ENCODE measurements at regions not wholly inside any gene's neighbourhood (a gene's known extent, or its start where the extent isn't known, plus 50 kb on each side); places are given as distances from the start of the nearest gene placed in this dataset.

DNA sequence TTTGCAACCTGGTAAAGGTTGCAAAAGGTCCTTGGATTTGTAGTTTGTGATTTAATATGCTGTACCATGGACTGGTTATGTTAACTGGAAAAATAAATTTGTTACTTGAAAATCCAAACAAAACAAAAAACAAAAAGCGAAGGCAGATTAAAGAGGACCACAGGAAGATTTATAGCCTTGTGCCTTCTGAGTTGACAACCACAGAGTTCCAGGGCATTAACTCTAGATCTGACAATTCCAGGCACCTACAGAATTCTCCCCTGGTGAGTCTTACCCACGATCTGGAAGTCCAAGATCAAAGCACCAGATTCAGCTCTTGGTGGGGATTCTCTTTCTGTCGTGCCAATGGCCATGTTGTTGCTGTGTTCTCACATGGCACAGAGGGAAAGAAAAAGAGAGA lies 107.9 kb upstream of the SELENOP start:
- Mint-ChIP-seq H3K4me3 (ENCODE audit: unreplicated experiment) (no peak overlapping the region), H3K36me3 (ENCODE audit: insufficient read depth, unreplicated experiment) (no peaks in the 10 kb centered on the region), H3K27me3 (ENCODE audit: insufficient read depth, unreplicated experiment) (no peaks in the 10 kb centered on the region), H3K9me3 (ENCODE audit: unreplicated experiment) (no peaks in the 10 kb centered on the region), H3K27ac (ENCODE audit: low read depth, unreplicated experiment) (no peak overlapping the region), H3K4me1 (ENCODE audit: insufficient read depth, unreplicated experiment) (no peaks in the 10 kb centered on the region)
- BruUV-seq (replicated peaks) = no TSS peak
- POLR2A ChIA-PET = no interaction called here
- no peak for DNase-seq (ENCODE audit: unreplicated experiment)
- TF ChIP-seq, protein P1, sequence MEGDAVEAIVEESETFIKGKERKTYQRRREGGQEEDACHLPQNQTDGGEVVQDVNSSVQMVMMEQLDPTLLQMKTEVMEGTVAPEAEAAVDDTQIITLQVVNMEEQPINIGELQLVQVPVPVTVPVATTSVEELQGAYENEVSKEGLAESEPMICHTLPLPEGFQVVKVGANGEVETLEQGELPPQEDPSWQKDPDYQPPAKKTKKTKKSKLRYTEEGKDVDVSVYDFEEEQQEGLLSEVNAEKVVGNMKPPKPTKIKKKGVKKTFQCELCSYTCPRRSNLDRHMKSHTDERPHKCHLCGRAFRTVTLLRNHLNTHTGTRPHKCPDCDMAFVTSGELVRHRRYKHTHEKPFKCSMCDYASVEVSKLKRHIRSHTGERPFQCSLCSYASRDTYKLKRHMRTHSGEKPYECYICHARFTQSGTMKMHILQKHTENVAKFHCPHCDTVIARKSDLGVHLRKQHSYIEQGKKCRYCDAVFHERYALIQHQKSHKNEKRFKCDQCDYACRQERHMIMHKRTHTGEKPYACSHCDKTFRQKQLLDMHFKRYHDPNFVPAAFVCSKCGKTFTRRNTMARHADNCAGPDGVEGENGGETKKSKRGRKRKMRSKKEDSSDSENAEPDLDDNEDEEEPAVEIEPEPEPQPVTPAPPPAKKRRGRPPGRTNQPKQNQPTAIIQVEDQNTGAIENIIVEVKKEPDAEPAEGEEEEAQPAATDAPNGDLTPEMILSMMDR (IDR thresholded peaks at IDR 0.05; ENCODE audit: unreplicated experiment) = no peak
- intact Hi-C loops (cut with micrococcal nuclease) = no loop called here
- CTCF ChIA-PET = interaction anchor here (0.6 to 2.0 kb wide), 4 partner anchors 9 to 185 kb away, joined by 3 to 9 read pairs (median 4); no protein-coding TSS in a partner anchor

DNA sequence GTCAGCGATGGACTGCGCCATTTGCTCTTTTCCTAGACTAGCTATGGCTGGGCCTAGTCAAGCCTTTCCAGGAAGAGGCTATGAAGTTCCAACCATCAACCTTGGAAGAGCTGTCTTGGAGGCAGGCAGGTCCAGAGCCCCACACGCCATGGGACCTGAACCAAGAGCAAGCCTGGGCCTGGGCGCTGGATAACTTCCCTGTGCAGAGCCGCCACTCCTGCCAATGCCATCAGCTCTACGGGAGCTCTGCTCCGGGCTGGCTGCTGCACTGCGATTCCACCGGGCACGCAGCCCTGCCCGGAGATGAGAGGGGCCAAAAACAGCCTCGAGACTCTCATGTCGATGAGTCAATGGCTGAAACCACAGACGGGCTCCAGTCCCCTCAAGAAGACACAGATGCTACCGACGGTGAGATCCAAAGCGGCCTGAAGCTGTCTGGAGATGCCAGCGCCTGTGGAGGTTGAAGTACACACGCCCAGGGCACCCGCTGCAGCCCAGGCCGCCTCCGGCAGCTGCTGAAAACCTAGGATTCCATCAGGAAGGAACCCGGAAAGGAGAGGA lies 103.7 kb upstream of the SELENOP start:
- Mint-ChIP-seq H3K4me1 (ENCODE audit: insufficient read depth, unreplicated experiment) (peaks cover 4% of the 10 kb centered on the region), H3K9me3 (ENCODE audit: unreplicated experiment) (no peaks in the 10 kb centered on the region), H3K27me3 (ENCODE audit: insufficient read depth, unreplicated experiment) (no peaks in the 10 kb centered on the region), H3K4me3 (ENCODE audit: unreplicated experiment) (no peak overlapping the region), H3K36me3 (ENCODE audit: insufficient read depth, unreplicated experiment) (no peaks in the 10 kb centered on the region), H3K27ac (ENCODE audit: low read depth, unreplicated experiment) (no peak overlapping the region)
- intact Hi-C loops (cut with micrococcal nuclease) = no loop called here
- TF ChIP-seq, protein P1 (IDR thresholded peaks at IDR 0.05; ENCODE audit: unreplicated experiment) = no peak
- ChIA-PET POLR2A (interaction anchor here (0.6 kb wide), 1 partner anchor 93 kb away, joined by 3 read pairs; no protein-coding TSS in a partner anchor), CTCF (interaction anchor here (1.3 to 10.4 kb wide), 2 partner anchors 191 to 474 kb away, joined by 4 to 139 read pairs; no protein-coding TSS in a partner anchor)
- DNase-seq (ENCODE audit: unreplicated experiment) = no peak
- BruUV-seq (replicated peaks) = no TSS peak

DNA sequence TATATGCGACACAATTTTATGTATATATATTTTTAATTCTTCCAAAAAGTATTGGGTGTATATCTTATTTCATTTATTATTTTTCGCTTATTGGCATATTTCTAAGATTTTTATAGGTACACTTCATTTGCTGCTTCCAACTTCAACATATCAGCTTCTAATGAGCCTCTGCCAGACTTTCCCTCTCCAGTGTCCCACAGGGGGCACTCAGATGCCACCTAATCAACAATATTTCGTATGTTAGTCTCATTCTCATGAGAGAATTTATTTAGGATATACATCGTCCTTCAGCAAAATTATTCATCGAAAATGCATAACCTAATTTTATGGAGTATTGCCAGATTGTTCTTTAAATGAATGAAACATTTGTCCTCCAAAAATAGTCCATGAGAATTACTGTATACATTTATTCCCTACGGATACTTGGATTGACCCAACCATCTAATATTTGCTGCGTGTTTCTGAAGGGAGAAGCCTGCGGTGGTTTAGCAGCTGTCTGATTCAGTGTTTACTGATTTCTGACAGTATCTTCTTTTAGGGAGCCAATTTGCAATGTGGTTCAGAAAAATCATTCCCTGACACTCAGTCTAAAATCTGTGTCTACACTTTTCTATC lies 100.6 kb upstream of the SELENOP start:
- peak; percentile 71 for DNase-seq (ENCODE audit: unreplicated experiment)
- BruUV-seq (replicated peaks) = no TSS peak
- TF ChIP-seq, protein P1 (IDR thresholded peaks at IDR 0.05; ENCODE audit: unreplicated experiment) = peak; percentile 59
- no peaks in the 10 kb centered on the region for H3K27me3 Mint-ChIP-seq (ENCODE audit: insufficient read depth, unreplicated experiment)
- peaks cover 4% of the 10 kb centered on the region for H3K4me1 Mint-ChIP-seq (ENCODE audit: insufficient read depth, unreplicated experiment)
- no peaks in the 10 kb centered on the region for H3K9me3 Mint-ChIP-seq (ENCODE audit: unreplicated experiment)
- H3K27ac Mint-ChIP-seq (ENCODE audit: low read depth, unreplicated experiment) = no peak overlapping the region
- ChIA-PET CTCF (interaction anchor here (0.6 to 10.4 kb wide), 35 partner anchors 9 to 652 kb away, joined by 3 to 139 read pairs (median 4); partner anchors contain the start of genes TMEM267 and ZNF131), POLR2A (interaction anchor here (0.7 to 7.2 kb wide), 6 partner anchors 97 to 477 kb away, joined by 3 to 90 read pairs (median 8); partner anchors contain the start of gene ZNF131)
- H3K36me3 Mint-ChIP-seq (ENCODE audit: insufficient read depth, unreplicated experiment) = no peaks in the 10 kb centered on the region
- H3K4me3 Mint-ChIP-seq (ENCODE audit: unreplicated experiment) = no peak overlapping the region
- intact Hi-C loops (cut with micrococcal nuclease) = loop anchor here (1.0 to 2.0 kb wide), 4 partner anchors 131 to 395 kb away; no protein-coding TSS in a partner anchor
